SK-N-MC (cell line): ENCODE measurements at regions not wholly inside any gene's neighbourhood (a gene's known extent, or its start where the extent isn't known, plus 50 kb on each side); places are given as distances from the start of the nearest gene placed in this dataset.

Experiments
- EZH2 ChIP-seq: fragments of 200-600 bp; sonication (generic); IDR thresholded peaks from one replicate; pipeline ENCODE4 v1.6.1; 2017; ENCODE audit warnings: antibody characterized with exemption
- POLR2AphosphoS5 ChIP-seq: IDR thresholded peaks from 2 replicates; pipeline ENCODE4 v1.6.1; 2012; ENCODE audit warnings: mild to moderate bottlenecking, low read depth, low read length, borderline replicate concordance

DNA sequence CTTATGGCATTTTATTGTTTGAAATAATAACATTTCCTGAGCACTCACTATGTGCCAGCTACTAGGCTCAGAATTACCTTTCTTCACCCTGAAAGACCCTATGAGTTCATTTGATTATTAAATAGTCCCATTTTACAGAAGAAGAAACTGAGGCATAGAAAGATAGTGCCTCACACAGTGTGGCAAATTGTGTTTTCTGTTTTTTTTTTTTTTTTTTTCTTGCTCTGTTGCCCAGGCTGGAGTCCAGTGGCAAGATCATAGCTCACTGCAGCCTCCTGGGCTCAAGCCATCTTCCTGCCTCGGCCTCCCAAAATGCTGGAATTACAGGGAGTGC lies 59.7 kb upstream of the PTPN1 start:
- TF ChIP-seq EZH2 (no peak), POLR2AphosphoS5 (no peak)
